Esophagus muscularis mucosa (tissue), 4 donors: ENCODE measurements at regions not wholly inside any gene's neighbourhood (a gene's known extent, or its start where the extent isn't known, plus 50 kb on each side); places are given as distances from the start of the nearest gene placed in this dataset.

ENCODE experiments used
- CTCF ChIP-seq, 3 experiments: fragments of 200-600 bp in 2 of 3; fragments of 450-650 bp in 1 of 3; sonication (generic) in 2 of 3; IDR thresholded peaks; one replicate each; pipeline ENCODE4 v1.5.1; 2017 to 2019; ENCODE audit warnings: antibody characterized with exemption in 3 of 3, mild to moderate bottlenecking in 2 of 3, moderate library complexity in 1 of 3
- EP300 ChIP-seq: sonication (generic); formaldehyde crosslinking; IDR thresholded peaks from one replicate; pipeline ENCODE4 v1.6.1; 2017; ENCODE audit warnings: antibody characterized with exemption
- POLR2A ChIP-seq: fragments of 450-650 bp; IDR thresholded peaks from one replicate; pipeline ENCODE4 v1.6.1; 2017; ENCODE audit warnings: antibody characterized with exemption, moderate library complexity, mild to moderate bottlenecking, low read depth
- POLR2AphosphoS5 ChIP-seq, 2 donors: sonication (generic); formaldehyde crosslinking; IDR thresholded peaks; one replicate each; pipeline ENCODE4 v1.6.1; 2017; ENCODE audit warnings: antibody characterized with exemption in 2 of 2

GRCh38 chr20:7308163-7308562 lies 540.7 kb downstream of the BMP2 start:
- TF ChIP-seq CTCF (IDR thresholded peaks at IDR 0.05): no peak
- TF ChIP-seq POLR2A: no peak
- no peak for TF ChIP-seq EP300
- no peak for TF ChIP-seq POLR2AphosphoS5 (IDR thresholded peaks at IDR 0.05)
